ENCODE measurements at regions not wholly inside any gene's neighbourhood (a gene's known extent, or its start where the extent isn't known, plus 50 kb on each side); places are given as distances from the start of the nearest gene placed in this dataset.

DNA sequence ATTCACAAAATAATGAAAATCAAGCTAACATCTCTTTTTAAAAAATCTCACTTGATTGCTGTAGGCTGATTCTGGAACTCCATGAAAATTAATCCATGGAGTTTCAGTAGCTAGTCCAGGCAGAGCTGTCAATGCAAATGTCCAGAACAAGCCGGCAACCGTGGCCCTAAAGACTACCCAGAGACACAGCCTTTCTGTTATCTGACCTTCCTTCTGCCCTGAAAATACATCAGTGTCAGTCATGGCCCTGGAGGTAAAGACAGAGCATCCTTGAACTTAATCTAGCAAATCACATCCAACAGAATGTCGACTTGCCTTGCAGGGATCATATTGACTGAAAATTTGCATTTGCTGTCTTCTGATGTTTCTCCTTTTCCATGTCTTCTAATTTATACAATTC, 887.4 kb upstream of the B3GALT2 start (continued):
- TF ChIP-seq, protein P1, sequence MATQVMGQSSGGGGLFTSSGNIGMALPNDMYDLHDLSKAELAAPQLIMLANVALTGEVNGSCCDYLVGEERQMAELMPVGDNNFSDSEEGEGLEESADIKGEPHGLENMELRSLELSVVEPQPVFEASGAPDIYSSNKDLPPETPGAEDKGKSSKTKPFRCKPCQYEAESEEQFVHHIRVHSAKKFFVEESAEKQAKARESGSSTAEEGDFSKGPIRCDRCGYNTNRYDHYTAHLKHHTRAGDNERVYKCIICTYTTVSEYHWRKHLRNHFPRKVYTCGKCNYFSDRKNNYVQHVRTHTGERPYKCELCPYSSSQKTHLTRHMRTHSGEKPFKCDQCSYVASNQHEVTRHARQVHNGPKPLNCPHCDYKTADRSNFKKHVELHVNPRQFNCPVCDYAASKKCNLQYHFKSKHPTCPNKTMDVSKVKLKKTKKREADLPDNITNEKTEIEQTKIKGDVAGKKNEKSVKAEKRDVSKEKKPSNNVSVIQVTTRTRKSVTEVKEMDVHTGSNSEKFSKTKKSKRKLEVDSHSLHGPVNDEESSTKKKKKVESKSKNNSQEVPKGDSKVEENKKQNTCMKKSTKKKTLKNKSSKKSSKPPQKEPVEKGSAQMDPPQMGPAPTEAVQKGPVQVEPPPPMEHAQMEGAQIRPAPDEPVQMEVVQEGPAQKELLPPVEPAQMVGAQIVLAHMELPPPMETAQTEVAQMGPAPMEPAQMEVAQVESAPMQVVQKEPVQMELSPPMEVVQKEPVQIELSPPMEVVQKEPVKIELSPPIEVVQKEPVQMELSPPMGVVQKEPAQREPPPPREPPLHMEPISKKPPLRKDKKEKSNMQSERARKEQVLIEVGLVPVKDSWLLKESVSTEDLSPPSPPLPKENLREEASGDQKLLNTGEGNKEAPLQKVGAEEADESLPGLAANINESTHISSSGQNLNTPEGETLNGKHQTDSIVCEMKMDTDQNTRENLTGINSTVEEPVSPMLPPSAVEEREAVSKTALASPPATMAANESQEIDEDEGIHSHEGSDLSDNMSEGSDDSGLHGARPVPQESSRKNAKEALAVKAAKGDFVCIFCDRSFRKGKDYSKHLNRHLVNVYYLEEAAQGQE (IDR thresholded peaks at IDR 0.05; ENCODE audit: low read depth): no peak
- TF ChIP-seq EZH2 (IDR thresholded peaks at IDR 0.05) (no peak), ATF3 (IDR thresholded peaks at IDR 0.05) (no peak), JUND (IDR thresholded peaks at IDR 0.05) (no peak), MAX (IDR thresholded peaks at IDR 0.05) (no peak), SP1 (IDR thresholded peaks at IDR 0.05; ENCODE audit: low read depth) (no peak)

DNA sequence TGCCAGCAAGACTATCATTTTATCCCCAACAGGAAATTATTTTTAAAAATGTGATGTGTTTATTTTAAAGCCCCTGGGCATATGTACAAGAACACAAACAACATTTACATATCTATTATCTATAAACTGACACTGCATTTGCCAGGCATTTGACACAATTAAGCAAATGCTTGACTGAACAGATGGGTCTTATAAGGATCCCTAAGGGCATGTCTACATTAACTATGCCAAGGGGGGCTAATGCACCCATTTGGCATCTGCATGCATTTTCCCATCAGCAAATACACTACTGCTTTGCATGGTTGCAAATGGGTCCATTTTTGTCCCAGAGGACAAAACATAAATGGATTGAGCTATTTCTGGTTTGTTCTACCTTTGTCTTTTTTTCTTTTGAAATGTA, 884.8 kb upstream of the B3GALT2 start:
- DNase-seq (ENCODE audit: low read depth, low spot score) (no peak), ATAC-seq (no peak)
- no peaks in the 10 kb centered on the region for H3K9me2 ChIP-seq (ENCODE audit: insufficient read depth)
- no peak overlapping the region for H3K4me3 ChIP-seq (replicated peaks in 1 of 2; ENCODE audit: low read depth in 1 of 2, low read length in 2 of 2)
- no peak overlapping the region for H3K9ac ChIP-seq (ENCODE audit: low read length)
- no peaks in the 10 kb centered on the region for H3K9me3 ChIP-seq (ENCODE audit: control insufficient read depth in 1 of 2, insufficient read depth in 1 of 2, low read depth in 1 of 2, low read length in 2 of 2)
- H3K4me2 ChIP-seq (ENCODE audit: low read length): no peak overlapping the region
- BruUV-seq (replicated peaks): no TSS peak
- no peaks in the 10 kb centered on the region for H4K20me1 ChIP-seq (ENCODE audit: insufficient read depth)
- H3K4me1 ChIP-seq (ENCODE audit: control insufficient read depth in 1 of 2, insufficient read depth in 2 of 2, low read length in 2 of 2): no peaks in the 10 kb centered on the region
- CTCF ChIA-PET: no interaction called here
- H3K36me3 ChIP-seq (ENCODE audit: control insufficient read depth in 1 of 2, insufficient read depth in 2 of 2, low read length in 2 of 2): no peaks in the 10 kb centered on the region
- no peak overlapping the region for H2AFZ ChIP-seq (ENCODE audit: low read depth, low read length, poor library complexity, severe bottlenecking)
- POLR2A ChIA-PET: no interaction called here
- intact Hi-C loops (cut with micrococcal nuclease): no loop called here
- H3K27ac ChIP-seq (ENCODE audit: low read depth, low read length): no peak overlapping the region
- RAD21 ChIA-PET (ENCODE audit: low non-redundant PET in 1 of 2, low total read pairs in 2 of 2, uncharacterized antibody in 2 of 2, unreplicated experiment in 2 of 2): no interaction called here
- no peaks in the 10 kb centered on the region for H3K79me2 ChIP-seq (ENCODE audit: insufficient read depth, low read length)
- H3K27me3 ChIP-seq (ENCODE audit: insufficient read depth, low read length): no peaks in the 10 kb centered on the region
- no peak for TF ChIP-seq EZH2 (IDR thresholded peaks at IDR 0.05)
- TF ChIP-seq, protein P2, sequence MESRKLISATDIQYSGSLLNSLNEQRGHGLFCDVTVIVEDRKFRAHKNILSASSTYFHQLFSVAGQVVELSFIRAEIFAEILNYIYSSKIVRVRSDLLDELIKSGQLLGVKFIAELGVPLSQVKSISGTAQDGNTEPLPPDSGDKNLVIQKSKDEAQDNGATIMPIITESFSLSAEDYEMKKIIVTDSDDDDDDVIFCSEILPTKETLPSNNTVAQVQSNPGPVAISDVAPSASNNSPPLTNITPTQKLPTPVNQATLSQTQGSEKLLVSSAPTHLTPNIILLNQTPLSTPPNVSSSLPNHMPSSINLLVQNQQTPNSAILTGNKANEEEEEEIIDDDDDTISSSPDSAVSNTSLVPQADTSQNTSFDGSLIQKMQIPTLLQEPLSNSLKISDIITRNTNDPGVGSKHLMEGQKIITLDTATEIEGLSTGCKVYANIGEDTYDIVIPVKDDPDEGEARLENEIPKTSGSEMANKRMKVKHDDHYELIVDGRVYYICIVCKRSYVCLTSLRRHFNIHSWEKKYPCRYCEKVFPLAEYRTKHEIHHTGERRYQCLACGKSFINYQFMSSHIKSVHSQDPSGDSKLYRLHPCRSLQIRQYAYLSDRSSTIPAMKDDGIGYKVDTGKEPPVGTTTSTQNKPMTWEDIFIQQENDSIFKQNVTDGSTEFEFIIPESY (IDR thresholded peaks at IDR 0.05; ENCODE audit: extremely low read depth, insufficient replicate concordance, low read length): no peak
- no peak for TF ChIP-seq YY1 (IDR thresholded peaks at IDR 0.05; ENCODE audit: extremely low read depth, insufficient replicate concordance, low read depth, low read length)
- no peak for TF ChIP-seq JUND (IDR thresholded peaks at IDR 0.05)
- TF ChIP-seq TCF7L2 (IDR thresholded peaks at IDR 0.05; ENCODE audit: borderline replicate concordance, extremely low read depth, insufficient read depth, insufficient read length): no peak
- TF ChIP-seq EZH2phosphoT487 (IDR thresholded peaks at IDR 0.05; ENCODE audit: borderline replicate concordance): no peak
- no peak for TF ChIP-seq ATF3 (IDR thresholded peaks at IDR 0.05)
- TF ChIP-seq POLR2AphosphoS5 (IDR thresholded peaks at IDR 0.05; ENCODE audit: low read depth, low read length): no peak
- no peak for TF ChIP-seq MAX (IDR thresholded peaks at IDR 0.05)
- no peak for TF ChIP-seq CEBPB (IDR thresholded peaks at IDR 0.05; ENCODE audit: low read depth)
- TF ChIP-seq FOSL1 (IDR thresholded peaks at IDR 0.05; ENCODE audit: low read depth): no peak
- no peak for TF ChIP-seq POLR2A (IDR thresholded peaks at IDR 0.05; ENCODE audit: borderline replicate concordance, extremely low read depth, insufficient read depth, insufficient read length)
- TF ChIP-seq RAD21 (IDR thresholded peaks at IDR 0.05; ENCODE audit: low read depth): no peak

Measured in HCT116 (cell line).